DMS 273 (cell line): ENCODE measurements at regions not wholly inside any gene's neighbourhood (a gene's known extent, or its start where the extent isn't known, plus 50 kb on each side); places are given as distances from the start of the nearest gene placed in this dataset.
"Not testable (repeated sequence)": the region's sequence is repeated elsewhere in the genome, so short reads cannot be mapped to it uniquely, and the experiment has no call there.

ENCODE experiments used
- DNase-seq: peaks from one replicate; lab custom pipeline; 2025; ENCODE audit not compliant: unreplicated experiment; lab: John Stamatoyannopoulos, UW

DNA sequence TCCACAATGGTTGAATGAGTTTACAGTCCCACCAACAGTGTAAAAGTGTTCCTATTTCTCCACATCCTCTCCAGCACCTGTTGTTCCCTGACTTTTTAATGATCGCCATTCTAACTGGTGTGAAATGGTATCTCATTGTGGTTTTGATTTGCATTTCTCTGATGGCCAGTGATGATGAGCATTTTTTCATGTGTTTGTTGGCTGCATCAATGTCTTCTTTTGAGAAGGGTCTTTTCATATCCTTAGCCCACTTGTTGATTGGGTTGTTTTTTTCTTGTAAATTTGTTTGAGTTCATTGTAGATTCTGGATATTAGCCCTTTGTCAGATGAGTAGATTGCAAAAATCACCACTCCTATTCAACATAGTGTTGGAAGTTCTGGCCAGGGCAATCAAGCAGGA, 287.6 kb upstream of the RASGRP1 start:
- DNase-seq: not testable (repeated sequence)

DNA sequence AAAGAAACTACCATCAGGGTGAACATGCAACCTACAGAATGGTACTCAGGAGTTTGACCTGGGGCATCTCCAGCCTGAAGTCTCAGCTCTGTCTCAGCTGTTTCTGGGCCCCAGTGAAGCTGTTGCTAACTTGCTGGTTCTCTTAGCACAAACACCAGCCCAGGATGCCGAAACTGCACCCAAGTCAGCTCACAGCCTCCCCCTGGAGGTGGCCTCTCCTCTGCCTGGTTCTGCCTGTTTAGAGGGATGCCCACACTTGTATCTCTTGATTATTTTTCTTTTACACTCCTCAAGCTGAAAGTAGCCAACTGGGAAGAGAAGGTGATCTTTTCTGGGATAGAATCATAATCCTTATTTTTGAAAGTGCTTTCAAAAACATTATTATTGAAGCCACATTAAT, 289.0 kb upstream of the RASGRP1 start:
- peak; percentile 52 for DNase-seq

DNA sequence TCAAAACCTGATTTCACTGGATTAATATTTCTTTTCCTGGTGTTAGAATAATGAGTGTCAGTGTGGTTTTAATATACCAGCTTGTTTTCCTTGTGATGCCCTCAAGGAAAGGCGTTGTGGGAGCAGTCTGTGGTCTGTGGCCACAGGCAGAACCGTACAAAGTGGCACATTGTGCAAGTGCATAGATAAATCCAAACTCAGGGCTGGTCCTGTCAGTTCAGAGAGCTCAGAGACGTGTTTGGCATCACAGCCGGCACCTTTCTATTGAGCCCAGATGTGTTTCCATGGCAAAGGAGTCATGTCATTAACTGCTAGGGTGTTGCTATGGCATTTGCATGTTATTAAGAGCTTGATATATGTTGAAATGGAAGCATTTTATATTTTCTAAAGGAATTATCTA, 289.9 kb upstream of the RASGRP1 start:
- DNase-seq: peak; percentile 32

DNA sequence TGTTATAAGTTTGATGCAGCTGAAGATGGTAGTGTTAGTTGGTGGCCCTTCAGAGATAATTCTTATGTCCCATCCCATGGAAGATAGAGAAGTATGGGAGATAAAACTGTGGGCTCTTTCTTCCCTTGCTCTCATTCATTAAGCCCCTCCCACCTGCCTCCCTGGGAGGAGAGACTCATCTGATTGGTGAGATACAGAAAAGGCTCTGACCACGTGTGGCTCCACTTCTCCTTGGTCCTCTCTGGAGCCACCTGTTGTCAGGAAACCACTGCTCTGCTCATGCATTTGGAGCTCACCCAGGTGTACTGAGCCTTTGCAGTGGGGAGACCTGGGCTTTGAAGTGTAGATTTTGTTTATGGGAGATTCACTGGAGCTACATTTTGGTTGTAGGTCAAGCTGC, 293.2 kb upstream of the RASGRP1 start:
- no peak for DNase-seq

DNA sequence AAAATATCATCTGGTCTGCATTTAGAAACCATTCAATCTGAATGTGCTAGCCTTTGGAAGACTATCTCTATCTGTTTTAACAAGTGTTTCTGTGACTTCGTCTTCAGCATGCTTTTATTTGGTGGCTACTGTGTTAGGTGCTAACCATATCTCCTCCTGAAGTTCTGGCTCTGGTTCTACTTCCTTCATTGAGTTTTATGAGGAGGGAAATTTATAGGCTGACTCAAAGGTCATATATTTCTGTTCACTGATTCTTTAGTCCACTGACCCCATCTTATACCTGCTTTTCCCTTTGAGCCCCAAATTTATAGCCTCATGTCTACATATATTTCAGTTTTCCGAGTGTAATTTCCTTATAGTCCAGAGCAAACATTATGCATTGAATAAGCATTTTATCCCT, 295.0 kb upstream of the RASGRP1 start:
- no peak for DNase-seq

DNA sequence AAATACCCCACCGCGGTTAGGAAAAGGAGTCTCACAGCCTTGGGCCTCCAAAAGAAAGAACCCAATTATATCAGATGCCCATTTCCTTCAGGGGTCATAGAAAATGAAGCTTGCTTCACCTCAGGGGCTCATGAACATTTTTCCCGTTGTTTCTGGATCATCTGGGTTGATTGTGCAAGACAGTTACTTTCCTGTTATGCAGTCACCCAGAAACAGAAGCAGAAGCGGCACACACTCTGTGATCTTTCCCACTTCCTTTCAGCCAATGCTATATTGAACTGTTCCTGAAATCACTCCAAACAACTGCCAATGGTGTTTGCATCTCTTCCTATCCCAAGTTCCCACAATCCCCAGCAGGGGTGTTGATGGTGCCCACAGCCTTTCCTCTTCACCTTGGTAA, 295.6 kb upstream of the RASGRP1 start:
- DNase-seq: no peak

DNA sequence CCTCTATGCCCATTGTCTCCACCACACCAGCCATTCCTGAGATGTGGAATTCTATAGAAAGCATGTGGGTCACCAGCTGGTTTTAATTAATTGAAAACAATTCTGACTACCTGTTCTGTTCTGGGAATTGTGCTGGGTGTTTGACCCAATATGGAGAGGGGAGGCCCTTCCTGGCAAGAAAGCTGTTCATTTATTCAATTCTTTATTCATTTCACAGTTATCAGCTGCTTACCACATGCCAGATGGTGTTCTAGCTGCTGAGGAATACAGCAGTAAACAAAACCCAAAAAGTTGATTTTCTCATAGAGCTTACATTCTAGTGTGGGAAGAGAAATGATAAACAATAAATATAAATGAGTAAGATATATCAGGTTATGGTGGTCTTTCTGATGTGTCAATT, 296.1 kb upstream of the RASGRP1 start:
- DNase-seq: peak; percentile 35

DNA sequence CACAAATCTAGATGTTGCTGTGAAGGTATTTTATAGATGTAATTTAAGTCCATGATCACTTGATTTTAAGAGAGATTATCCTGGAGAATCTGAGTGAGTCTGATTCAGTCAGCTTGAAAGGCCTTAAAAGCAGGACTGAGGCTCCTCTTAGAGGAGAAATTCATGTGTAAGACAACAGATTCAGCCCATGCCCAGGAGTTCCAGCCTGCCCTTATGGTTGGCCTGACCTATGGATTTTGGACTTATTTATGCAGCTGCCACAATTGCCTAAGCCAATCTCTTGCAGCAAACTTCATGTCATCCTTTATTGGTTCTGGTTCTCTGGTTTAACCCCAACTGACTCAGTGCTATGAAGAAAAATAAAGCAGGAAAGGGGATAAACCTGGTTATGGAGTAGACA, 296.5 kb upstream of the RASGRP1 start:
- peak; percentile 6 for DNase-seq

DNA sequence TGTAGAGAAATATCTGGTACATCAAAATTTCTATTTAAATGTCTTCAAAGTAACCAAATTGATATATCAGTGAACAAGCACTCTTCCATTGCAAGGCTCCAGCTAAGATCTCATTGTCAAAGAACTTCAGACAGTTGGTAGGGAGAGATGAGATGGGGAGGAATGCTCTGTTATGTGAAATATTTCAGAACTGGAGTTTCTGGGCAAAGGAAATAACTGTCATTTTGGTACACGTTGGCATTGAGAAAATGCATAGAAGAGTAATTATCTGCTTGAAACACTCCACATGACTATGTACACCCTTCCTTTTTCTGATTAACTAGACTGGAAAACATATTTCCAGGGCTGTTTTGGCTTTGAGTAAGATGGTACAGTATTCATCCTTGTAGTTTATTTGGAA, 297.5 kb upstream of the RASGRP1 start:
- DNase-seq: no peak

DNA sequence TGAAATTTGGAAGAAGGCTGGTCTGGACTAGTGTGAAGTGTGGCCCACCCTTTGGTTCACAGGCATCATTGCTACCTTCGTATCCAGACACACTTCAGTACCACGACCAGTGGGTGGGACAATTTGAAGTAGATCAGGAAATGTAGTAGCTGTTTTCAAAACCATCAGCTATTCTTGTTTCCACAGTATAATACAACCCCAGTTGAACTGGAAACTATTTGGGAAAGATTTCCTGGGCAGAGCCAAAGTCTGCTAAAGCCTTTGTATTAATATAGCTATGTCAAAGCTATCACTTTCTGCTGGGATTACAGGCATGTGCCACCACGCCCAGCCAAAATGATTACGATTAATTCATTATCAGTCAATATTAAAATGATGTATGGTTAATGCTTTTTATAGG, 298.8 kb upstream of the RASGRP1 start:
- DNase-seq: no peak

DNA sequence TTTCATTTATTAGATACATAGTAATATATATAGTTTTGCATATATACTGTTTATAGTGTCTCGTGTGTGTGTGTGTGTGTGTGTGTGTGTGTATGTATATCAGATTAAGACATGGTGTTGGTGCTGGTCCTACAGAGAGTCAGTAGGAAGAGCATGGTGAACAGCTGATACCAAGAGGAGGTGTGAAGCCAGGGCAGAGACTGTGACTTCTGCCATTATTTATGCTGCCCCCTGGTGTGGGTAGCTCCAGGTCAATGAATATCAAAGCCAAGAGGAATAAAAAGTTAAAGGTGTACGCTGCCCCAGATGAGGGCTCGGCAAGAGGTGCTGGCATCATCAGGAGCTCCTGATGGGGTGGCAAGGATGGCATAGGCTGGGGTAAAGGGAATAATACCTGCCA, 299.5 kb upstream of the RASGRP1 start:
- DNase-seq: peak; percentile 9

DNA sequence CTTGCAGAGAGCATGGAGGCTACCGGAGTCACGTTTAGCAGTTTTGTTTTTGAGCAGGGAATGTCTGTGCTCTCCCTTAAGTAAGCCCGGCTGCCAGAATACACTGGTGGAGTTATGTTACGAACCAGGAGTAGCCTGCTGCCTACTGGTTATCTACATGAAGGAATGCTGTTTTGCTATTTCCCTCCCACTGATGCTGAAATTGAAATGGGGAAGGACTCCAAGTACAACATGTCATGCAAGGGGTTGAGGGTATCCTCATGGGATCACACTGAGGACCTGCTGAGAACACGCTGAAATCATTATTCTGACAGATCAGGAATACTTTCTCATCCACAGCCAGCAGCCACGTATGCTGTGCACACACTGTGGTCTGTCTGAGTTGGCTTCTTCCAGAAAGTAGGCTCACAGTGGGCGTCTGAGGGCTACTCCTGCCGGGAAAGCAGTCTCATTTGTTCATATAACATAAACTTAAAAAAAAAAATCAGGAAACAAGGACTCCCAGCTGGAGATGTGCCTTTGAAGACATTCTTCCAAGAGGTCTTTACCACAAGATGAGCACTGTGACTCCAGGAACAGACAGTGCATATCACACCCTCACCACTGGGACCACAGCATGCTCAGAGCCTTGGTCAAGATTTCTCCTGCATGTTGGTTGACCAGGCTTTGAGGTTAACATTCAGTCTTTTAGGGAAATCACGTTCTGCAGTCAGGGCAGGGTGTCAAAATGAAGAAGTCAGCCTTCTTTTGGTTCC, 300.4 kb upstream of the RASGRP1 start:
- DNase-seq: no peak

DNA sequence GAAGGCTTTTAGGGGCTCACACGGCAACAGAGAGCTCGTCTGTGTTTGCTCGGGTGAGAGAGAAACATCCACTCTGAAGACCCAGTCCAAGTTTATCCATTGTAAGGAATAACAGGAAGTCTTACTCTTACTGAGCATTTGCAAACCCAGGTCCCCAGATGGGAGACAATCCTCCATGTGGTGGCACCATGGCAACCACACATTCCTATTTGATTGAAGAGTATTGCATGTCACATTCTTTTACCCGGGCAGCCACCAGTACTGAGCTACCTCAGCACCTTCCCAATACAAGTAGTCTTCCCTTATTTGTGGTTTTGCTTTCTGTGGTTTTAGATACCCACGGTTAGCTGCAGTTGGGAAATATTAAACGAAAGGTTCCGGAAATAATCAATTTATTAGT, 302.9 kb upstream of the RASGRP1 start:
- peak; percentile 36 for DNase-seq

DNA sequence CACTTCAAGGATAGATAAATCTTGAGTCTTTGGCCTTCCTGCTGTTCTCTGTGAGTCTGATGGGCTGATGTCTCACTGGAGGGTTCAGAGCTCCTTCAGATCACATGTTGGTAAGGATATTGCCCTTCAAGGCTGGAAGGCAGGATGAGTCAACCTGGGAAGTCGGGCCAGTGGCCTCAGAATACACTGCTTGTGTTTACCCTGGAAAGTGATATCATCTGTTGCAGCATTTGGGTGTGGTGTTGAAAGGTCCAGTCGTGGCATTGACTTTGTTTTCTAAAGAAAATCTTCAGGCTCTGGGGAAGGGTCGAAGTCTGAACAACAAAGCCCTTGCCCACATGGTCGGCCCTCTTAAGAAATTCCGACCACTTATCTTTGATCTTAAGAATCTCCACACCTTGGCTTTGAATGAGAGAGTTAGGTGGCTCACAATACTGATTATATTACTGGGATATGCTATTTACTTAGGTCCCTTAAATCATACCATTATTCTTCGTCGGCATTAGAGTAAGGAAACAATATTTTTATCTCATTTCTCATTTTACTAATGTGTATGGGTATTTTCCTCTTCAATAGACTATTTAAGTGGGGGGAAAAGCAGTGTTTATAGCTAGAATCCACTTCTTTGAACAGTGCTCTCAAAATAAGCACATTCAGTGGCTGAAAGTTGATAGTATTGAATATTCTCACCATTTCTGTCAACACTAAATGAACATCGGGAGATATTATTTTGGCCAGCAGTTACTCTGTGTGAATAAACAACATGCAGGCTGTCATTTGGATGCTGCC, 303.9 kb upstream of the RASGRP1 start:
- peak; percentile 20 for DNase-seq

DNA sequence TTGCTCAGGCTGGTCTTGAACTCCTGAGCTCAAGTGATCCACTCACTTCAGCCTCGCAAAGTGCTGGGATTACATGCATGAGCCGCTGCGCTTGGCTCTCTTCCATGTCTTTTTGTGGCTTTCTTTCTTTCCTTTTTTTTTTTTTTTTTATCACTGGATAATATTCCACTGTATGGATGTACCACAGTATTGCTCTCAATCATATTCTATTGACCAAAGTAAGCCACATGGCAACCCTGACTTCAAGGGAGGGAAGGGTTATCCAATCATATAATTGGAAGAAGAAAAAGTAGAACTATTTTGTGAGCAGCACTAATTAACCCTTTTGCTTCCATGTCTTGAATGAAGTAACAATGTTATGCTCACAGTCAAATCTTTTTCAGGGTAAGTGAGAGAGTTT, 307.0 kb upstream of the RASGRP1 start:
- DNase-seq: no peak

DNA sequence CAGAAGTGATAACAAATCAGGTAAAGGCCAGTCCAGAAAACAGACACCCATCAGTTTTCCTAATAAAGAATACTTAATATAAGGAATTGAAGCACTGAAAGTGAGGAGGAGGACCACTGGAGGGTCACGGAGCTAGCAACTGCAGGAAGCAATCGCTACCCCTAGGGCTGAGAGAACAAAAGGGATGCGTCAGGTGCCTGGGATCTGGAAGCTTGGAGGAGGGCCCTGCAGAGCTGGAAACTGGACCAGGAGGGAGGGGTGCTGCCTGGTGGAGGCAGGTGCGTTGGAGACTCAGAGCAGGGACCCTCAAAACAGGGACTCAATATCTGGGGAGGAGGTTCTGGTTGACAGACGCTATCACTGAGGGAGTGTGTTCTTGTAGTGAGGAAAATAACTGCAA, 308.1 kb upstream of the RASGRP1 start:
- no peak for DNase-seq

DNA sequence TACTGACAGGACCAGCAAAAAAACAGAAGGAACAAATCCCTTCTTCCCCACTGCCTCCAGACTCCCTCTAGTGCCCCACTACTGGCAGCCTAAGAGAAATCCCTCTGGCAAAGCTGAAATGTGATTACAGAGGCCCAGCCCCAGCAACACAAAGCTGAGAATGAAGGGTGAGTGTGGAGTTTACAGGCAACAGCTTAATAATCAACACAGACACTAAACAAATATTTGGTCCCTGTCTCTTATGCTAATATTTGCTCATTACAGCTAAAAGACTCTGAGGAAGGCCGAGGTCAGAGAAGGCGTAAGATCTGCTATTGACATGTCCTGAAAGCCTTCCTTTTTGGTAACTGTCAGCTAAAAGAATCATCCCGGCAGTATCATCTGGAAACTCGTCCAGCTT, 308.5 kb upstream of the RASGRP1 start:
- peak; percentile 5 for DNase-seq

DNA sequence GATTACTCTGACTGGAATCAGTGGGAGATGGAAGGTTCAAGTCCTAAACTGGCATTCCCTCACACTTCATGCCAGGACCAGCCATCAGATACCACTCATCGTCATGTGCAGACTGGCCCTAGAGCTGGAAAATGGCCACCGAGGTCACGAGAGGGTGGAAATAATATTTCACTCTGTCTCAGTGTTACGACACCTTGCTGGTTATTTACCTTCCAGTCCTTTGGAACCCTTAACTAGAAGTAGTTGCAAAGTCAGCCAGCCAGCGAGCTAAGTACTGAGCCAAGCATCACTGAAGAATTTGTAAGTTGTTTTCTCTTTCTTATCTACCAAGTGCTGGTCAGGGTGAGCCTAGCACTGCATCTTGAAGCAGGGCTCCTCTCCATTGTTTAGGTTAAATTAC, 309.9 kb upstream of the RASGRP1 start:
- no peak for DNase-seq

DNA sequence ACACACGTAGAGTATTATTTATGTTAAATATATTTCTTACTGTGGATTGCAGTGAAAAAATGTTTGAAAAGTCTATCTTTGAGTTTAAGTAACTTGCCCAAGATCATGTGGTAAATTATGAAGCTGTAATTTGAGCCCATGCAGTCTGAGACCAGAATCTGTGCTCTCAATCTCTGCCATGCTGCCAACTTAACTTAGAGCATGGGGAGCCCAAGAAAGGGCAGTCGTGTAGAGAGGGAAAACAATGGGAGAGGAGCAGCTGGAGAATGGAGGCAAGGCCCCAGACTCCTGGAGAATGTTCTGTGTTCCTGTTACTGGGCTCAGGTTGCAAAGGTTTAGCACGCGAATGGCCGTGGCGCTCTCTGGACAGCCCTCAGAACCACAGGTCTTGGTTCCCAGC, 311.6 kb upstream of the RASGRP1 start:
- DNase-seq: peak; percentile 55

DNA sequence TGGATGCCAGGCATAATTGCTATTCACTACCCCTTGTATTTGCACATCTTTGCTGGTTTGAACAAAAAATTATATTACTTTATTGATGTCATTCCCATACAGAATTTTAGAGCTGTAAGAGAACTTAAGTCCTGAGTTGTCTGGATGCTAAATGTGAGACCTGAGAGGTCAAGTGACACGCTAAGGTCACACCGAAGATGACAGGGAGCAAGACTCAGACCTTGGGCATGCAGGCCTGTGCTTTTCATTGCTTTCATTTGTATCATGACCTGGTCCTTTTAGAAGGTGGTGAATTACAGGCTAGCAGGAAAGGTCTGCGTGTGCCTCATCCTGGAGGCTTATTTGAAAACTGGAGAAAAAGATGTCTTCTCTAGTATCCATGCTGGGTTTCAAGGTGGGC, 312.0 kb upstream of the RASGRP1 start:
- no peak for DNase-seq

DNA sequence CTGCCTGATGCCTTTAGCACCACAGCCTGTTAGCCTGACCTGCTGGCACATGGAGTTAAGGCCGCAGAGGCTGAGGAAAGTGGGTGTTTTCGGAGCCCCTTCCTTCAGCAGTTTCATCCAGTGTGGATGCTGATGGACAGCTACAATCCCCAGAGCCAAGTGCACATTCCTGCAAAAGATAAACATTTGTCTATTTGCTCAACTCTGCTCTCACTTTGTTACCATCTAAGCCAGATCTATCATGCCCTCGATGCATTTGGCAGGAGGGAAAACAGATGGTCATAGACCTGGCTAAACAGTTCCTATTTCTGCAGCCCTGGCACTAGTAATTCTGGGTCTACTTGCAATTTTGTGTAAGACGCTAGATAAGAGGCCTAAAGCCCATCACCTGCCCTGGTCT, 312.9 kb upstream of the RASGRP1 start:
- DNase-seq: peak; percentile 62

DNA sequence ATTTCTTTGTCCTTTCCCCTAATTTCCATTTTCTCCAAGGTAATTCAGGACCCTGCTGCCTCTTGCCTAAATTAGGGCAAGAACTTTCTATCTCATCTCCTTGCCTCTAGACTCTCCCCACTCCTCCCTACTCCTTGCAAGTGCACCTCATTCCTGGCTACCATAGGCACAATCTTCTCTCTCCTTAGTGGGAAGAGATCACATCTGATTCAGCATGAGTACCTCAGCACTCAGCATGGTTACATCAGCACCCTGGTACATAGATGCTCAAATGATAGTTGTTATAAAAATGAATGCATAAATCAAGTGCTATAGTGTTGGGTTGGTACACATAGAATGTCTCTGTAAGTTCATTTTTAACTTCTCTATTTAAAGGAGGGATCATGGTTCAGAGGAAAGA, 313.4 kb upstream of the RASGRP1 start:
- peak; percentile 28 for DNase-seq

DNA sequence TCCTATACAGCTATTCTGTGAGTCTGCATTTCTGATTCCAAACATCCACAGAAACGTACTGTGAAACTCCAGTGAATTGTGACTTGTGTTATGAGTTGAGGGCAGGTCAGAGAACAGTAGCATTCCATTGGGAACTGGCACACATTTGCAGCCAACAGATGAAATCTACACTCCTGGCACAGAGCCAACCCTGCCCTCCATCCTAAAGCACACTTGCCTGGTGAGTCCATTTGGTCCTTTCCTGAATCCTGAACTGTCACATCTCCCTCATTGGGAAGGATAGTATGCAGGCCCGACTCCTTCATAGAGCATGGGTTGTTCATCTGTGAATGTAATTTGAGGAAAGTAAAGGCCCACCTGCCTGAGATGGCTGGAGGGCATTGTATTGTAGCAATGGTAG, 314.3 kb upstream of the RASGRP1 start:
- peak; percentile 74 for DNase-seq
